ENCODE measurements at regions not wholly inside any gene's neighbourhood (a gene's known extent, or its start where the extent isn't known, plus 50 kb on each side); places are given as distances from the start of the nearest gene placed in this dataset.
"Not testable (repeated sequence)": the region's sequence is repeated elsewhere in the genome, so short reads cannot be mapped to it uniquely, and the experiment has no call there.

DNA sequence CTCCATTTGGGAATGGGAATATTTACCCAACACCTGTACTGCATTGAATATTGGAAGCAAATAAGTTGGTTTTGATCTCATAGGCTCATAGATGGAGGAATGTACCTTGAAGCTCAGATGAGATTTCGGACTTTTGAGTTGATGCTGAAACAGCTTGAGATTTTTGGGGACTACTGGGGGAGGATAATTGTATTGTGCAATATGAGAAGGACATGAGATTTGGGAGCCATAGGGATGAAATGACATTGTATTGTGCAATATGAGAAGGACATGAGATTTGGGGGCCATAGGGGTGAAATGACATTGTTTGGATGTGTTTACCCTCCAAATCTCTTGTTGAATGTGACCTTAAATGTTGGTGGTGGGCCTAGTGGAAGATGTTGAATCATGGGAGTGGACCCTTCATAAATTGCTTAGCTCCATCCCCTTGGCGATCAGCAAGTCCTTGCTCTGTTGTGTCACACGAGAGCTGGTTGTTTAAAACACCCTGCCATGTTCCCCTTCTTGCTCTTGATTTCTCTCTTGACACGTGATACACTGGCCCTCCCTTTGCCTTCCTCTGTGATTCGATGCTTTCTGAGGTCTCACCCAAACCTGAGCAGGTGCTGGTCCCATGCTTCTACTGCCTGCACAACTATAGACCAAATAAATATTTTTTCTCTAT lies 4464.8 kb upstream of the OR11H1 start:
- H3K9ac ChIP-seq (ENCODE audit: low read depth, low read length); H4K20me1 ChIP-seq (ENCODE audit: insufficient read depth, low read length); DNase-seq; H3K4me2 ChIP-seq (ENCODE audit: low read depth, low read length); H2BK5ac ChIP-seq (ENCODE audit: low read depth, low read length, poor library complexity, severe bottlenecking); in situ Hi-C loops (cut with MboI; ENCODE audit: low sequenced_read_pairs); intact Hi-C loops (cut with micrococcal nuclease); H3K14ac ChIP-seq (replicated peaks; ENCODE audit: low read depth, low read length); H3K23ac ChIP-seq (ENCODE audit: low read depth, low read length); H2BK20ac ChIP-seq (ENCODE audit: low read depth, low read length); BruUV-seq (replicated peaks); H4K91ac ChIP-seq (ENCODE audit: insufficient read depth, low read depth, low read length); H2BK15ac ChIP-seq (ENCODE audit: low read depth, low read length); H4K8ac ChIP-seq (ENCODE audit: low read depth in 2 of 2, low read length in 2 of 2); H3K4me1 ChIP-seq (ENCODE audit: control insufficient read depth, insufficient read depth, low read length); H3K4me3 ChIP-seq (ENCODE audit: insufficient read depth, low read depth, low read length); H3K18ac ChIP-seq (ENCODE audit: low read depth, low read length); H4K5ac ChIP-seq (ENCODE audit: low read depth, low read length); H3K27ac ChIP-seq (ENCODE audit: insufficient read depth, low read length); dilution Hi-C loops (cut with HindIII; ENCODE audit: low sequenced_read_pairs, unreplicated experiment); H3K27me3 ChIP-seq (ENCODE audit: control insufficient read depth, insufficient read depth, low read length); H3K36me3 ChIP-seq (ENCODE audit: control insufficient read depth, insufficient read depth, low read length); H3K79me1 ChIP-seq (ENCODE audit: low read depth in 1 of 2, low read length in 2 of 2); H3K9me1 ChIP-seq (ENCODE audit: insufficient read depth, low read length); H3K56ac ChIP-seq (ENCODE audit: extremely low read depth, insufficient read depth, low read length); CTCF ChIA-PET; POLR2A ChIA-PET (ENCODE audit: unreplicated experiment); H2AFZ ChIP-seq (replicated peaks; ENCODE audit: low read length, poor library complexity); H2AK9ac ChIP-seq (replicated peaks; ENCODE audit: low read depth, low read length, poor library complexity); ATAC-seq (ENCODE audit: low read depth); H2BK120ac ChIP-seq (ENCODE audit: low read depth, low read length); H2AK5ac ChIP-seq (ENCODE audit: low read depth, low read length); H3K4ac ChIP-seq (ENCODE audit: low read depth, low read length): not testable (repeated sequence)
- WGBS, 2 experiments (ENCODE audit: extremely low coverage in 2 of 2, insufficient read length in 1 of 2): 7% methylated on average over 4 of the region's 5 CpGs; no CpG with 5 or more reads in 1 of the 2 experiments
- peak; percentile 75 for TF ChIP-seq CEBPB (IDR thresholded peaks at IDR 0.05; ENCODE audit: low read depth, low read length)
- H3K9me3 ChIP-seq (ENCODE audit: control insufficient read depth, insufficient read depth, low read length): peaks cover 41% of the 10 kb centered on the region

DNA sequence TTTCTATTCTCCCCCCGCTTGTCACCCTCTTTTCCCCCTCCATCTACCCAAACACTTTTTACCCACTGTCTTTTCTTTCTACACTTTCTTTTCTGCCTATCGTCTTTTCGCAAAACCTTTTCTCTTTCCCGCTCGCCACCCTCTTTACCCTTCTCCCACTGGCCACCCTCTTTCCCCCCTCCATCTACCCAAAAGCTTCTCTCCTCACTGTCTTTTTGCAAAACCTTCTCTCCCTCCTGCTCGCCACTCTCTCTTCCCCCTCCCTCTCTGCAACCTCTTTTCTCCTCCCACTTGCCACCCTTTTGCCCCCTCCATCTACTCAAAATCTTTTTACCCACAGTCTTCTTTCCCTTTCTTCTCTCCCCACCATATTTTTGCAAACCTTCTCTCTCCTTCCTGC lies 4462.8 kb upstream of the OR11H1 start:
- H2BK20ac ChIP-seq (ENCODE audit: low read depth, low read length); H3K14ac ChIP-seq (replicated peaks; ENCODE audit: low read depth, low read length); H3K4me1 ChIP-seq (ENCODE audit: control insufficient read depth, insufficient read depth, low read length); H2BK5ac ChIP-seq (ENCODE audit: low read depth, low read length, poor library complexity, severe bottlenecking); CTCF ChIA-PET; H4K20me1 ChIP-seq (ENCODE audit: insufficient read depth, low read length); H3K4ac ChIP-seq (ENCODE audit: low read depth, low read length); H3K18ac ChIP-seq (ENCODE audit: low read depth, low read length); H3K79me1 ChIP-seq (ENCODE audit: low read depth in 1 of 2, low read length in 2 of 2); H2AK5ac ChIP-seq (ENCODE audit: low read depth, low read length); H2AK9ac ChIP-seq (replicated peaks; ENCODE audit: low read depth, low read length, poor library complexity); H2BK15ac ChIP-seq (ENCODE audit: low read depth, low read length); intact Hi-C loops (cut with micrococcal nuclease); H3K9me1 ChIP-seq (ENCODE audit: insufficient read depth, low read length); H4K5ac ChIP-seq (ENCODE audit: low read depth, low read length); in situ Hi-C loops (cut with MboI; ENCODE audit: low sequenced_read_pairs); H3K27me3 ChIP-seq (ENCODE audit: control insufficient read depth, insufficient read depth, low read length); ATAC-seq (ENCODE audit: low read depth); dilution Hi-C loops (cut with HindIII; ENCODE audit: low sequenced_read_pairs, unreplicated experiment); H3K36me3 ChIP-seq (ENCODE audit: control insufficient read depth, insufficient read depth, low read length); H4K91ac ChIP-seq (ENCODE audit: insufficient read depth, low read depth, low read length); BruUV-seq (replicated peaks); H3K4me2 ChIP-seq (ENCODE audit: low read depth, low read length); H3K4me3 ChIP-seq (ENCODE audit: insufficient read depth, low read depth, low read length); POLR2A ChIA-PET (ENCODE audit: unreplicated experiment); H3K27ac ChIP-seq (ENCODE audit: insufficient read depth, low read length); H2AFZ ChIP-seq (replicated peaks; ENCODE audit: low read length, poor library complexity); H3K9ac ChIP-seq (ENCODE audit: low read depth, low read length); DNase-seq; H4K8ac ChIP-seq (ENCODE audit: low read depth in 2 of 2, low read length in 2 of 2); H3K23ac ChIP-seq (ENCODE audit: low read depth, low read length); H2BK120ac ChIP-seq (ENCODE audit: low read depth, low read length); H3K56ac ChIP-seq (ENCODE audit: extremely low read depth, insufficient read depth, low read length): not testable (repeated sequence)
- peaks cover 38% of the 10 kb centered on the region for H3K9me3 ChIP-seq (ENCODE audit: control insufficient read depth, insufficient read depth, low read length)
- WGBS, 2 experiments (ENCODE audit: extremely low coverage in 2 of 2, insufficient read length in 1 of 2): 61 to 100% methylated on average over 4 to 6 of the region's 6 CpGs

All from IMR-90 (cell line).